NCI-H345 treated with DMSO at 0.1 percent for 48 hours (cell line): ENCODE measurements at regions not wholly inside any gene's neighbourhood (a gene's known extent, or its start where the extent isn't known, plus 50 kb on each side); places are given as distances from the start of the nearest gene placed in this dataset.
"Not testable (repeated sequence)": the region's sequence is repeated elsewhere in the genome, so short reads cannot be mapped to it uniquely, and the experiment has no call there.

Experiments used
- DNase-seq: peaks from one replicate; lab custom pipeline; 2025; ENCODE audit not compliant: unreplicated experiment; lab: John Stamatoyannopoulos, UW

- DNase-seq: no peak
Observed at GRCh38 chr9:96157675-96158074, 144.3 kb downstream of the HSD17B3 start.

- no peak for DNase-seq
Observed at GRCh38 chr9:96156171-96156974, 145.6 kb downstream of the HSD17B3 start.

- DNase-seq: no peak
Observed at GRCh38 chr9:96154081-96154480, 147.9 kb downstream of the HSD17B3 start.

GRCh38 chr9:96152550-96152949 is 149.4 kb downstream of the HSD17B3 start:
- no peak for DNase-seq

- no peak for DNase-seq
Observed at GRCh38 chr9:96150324-96151227, 151.4 kb downstream of the HSD17B3 start.

- no peak for DNase-seq
Observed at GRCh38 chr9:96149533-96150280, 152.3 kb downstream of the HSD17B3 start.

GRCh38 chr9:96148634-96149532 is 153.1 kb downstream of the HSD17B3 start:
- DNase-seq: no peak

GRCh38 chr9:96147029-96147428 is 154.9 kb downstream of the HSD17B3 start:
- DNase-seq: not testable (repeated sequence)

GRCh38 chr9:96141666-96142065 is 160.3 kb downstream of the HSD17B3 start:
- no peak for DNase-seq

GRCh38 chr9:96141128-96141474 is 160.9 kb downstream of the HSD17B3 start:
- DNase-seq: no peak

GRCh38 chr9:96140296-96141127 is 161.5 kb downstream of the HSD17B3 start:
- DNase-seq: no peak

GRCh38 chr9:96139592-96140295 is 162.2 kb downstream of the HSD17B3 start:
- DNase-seq: peak; percentile 73

GRCh38 chr9:96138616-96139015 is 163.4 kb downstream of the HSD17B3 start:
- DNase-seq: no peak

- no peak for DNase-seq
Observed at GRCh38 chr9:96137671-96138429, 164.1 kb downstream of the HSD17B3 start.

- no peak for DNase-seq
Observed at GRCh38 chr9:96136992-96137670, 164.8 kb downstream of the HSD17B3 start.

- DNase-seq: no peak
Observed at GRCh38 chr9:96135753-96136290, 166.2 kb downstream of the HSD17B3 start.

- no peak for DNase-seq
Observed at GRCh38 chr9:96135076-96135752, 166.8 kb downstream of the HSD17B3 start.
